DOHH2 (cell line): ENCODE measurements at regions not wholly inside any gene's neighbourhood (a gene's known extent, or its start where the extent isn't known, plus 50 kb on each side); places are given as distances from the start of the nearest gene placed in this dataset.

Experiments
- H3F3A ChIP-seq: fragments of 200-600 bp; sonication (generic), shearing (Covaris generic); 2 replicates; pipeline ENCODE4 v1.6.0; 2016; ENCODE audit warnings: antibody characterized with exemption, mild to moderate bottlenecking; ENCODE audit not compliant: control insufficient read depth, insufficient read depth
- H3K27ac ChIP-seq: fragments of 200-600 bp; sonication (generic); 2 replicates; pipeline ENCODE4 v1.5.1; 2014; ENCODE audit warnings: low read depth, mild to moderate bottlenecking, low read length, moderate library complexity
- H3K27me3 ChIP-seq: fragments of 200-600 bp; sonication (generic); 2 replicates; pipeline ENCODE4 v1.6.1; 2014; ENCODE audit warnings: mild to moderate bottlenecking, low read length, mixed read lengths; ENCODE audit not compliant: control insufficient read depth
- H3K36me3 ChIP-seq: fragments of 200-600 bp; sonication (generic); 2 replicates; pipeline ENCODE4 v1.6.1; 2014; ENCODE audit warnings: mild to moderate bottlenecking, low read length, moderate library complexity, mixed read lengths; ENCODE audit not compliant: control insufficient read depth
- H3K4me1 ChIP-seq: fragments of 200-600 bp; sonication (generic); 2 replicates; pipeline ENCODE4 v1.6.1; 2014; ENCODE audit warnings: mild to moderate bottlenecking, low read length, mixed read lengths; ENCODE audit not compliant: control insufficient read depth
- H3K4me2 ChIP-seq: fragments of 200-600 bp; sonication (generic); 2 replicates; pipeline ENCODE4 v1.6.0; 2014; ENCODE audit warnings: mild to moderate bottlenecking, low read length, moderate library complexity
- H3K4me3 ChIP-seq: fragments of 200-600 bp; sonication (generic); 2 replicates; pipeline ENCODE4 v1.5.1; 2014; ENCODE audit warnings: mild to moderate bottlenecking, low read length, mixed read lengths
- H3K79me2 ChIP-seq: fragments of 200-600 bp; sonication (generic); 2 replicates; pipeline ENCODE4 v1.6.1; 2014; ENCODE audit warnings: mild to moderate bottlenecking, low read length, mixed read lengths; ENCODE audit not compliant: control insufficient read depth
- H3K9me2 ChIP-seq: fragments of 200-600 bp; sonication (generic); replicated peaks from 2 replicates; pipeline ENCODE4 v1.6.1; 2014; ENCODE audit warnings: mild to moderate bottlenecking, low read length, mixed read lengths; ENCODE audit not compliant: control insufficient read depth
- H3K9me3 ChIP-seq: fragments of 200-600 bp; sonication (generic); 2 replicates; pipeline ENCODE4 v1.6.1; 2014; ENCODE audit warnings: antibody characterized with exemption, low read length, mixed read lengths; ENCODE audit not compliant: control insufficient read depth, insufficient read depth
- H4K20me1 ChIP-seq: fragments of 200-600 bp; sonication (generic); 2 replicates; pipeline ENCODE4 v1.6.0; 2014; ENCODE audit warnings: low read depth, mild to moderate bottlenecking, antibody characterized with exemption, low read length, moderate library complexity; ENCODE audit not compliant: control insufficient read depth, insufficient read depth
- EZH2phosphoT487 ChIP-seq: fragments of 200-600 bp; sonication (generic); IDR thresholded peaks from 2 replicates; pipeline ENCODE4 v1.6.1; 2017; ENCODE audit warnings: borderline replicate concordance, mild to moderate bottlenecking, antibody characterized with exemption, low read length, moderate library complexity, mixed read lengths
- TF ChIP-seq, protein P1 (sequence below): fragments of 200-600 bp; sonication (generic); IDR thresholded peaks from one replicate; pipeline ENCODE4 v1.5.1; 2014; ENCODE audit warnings: antibody characterized with exemption, mild to moderate bottlenecking, low read depth, low read length; ENCODE audit not compliant: poor library complexity, severe bottlenecking

DNA sequence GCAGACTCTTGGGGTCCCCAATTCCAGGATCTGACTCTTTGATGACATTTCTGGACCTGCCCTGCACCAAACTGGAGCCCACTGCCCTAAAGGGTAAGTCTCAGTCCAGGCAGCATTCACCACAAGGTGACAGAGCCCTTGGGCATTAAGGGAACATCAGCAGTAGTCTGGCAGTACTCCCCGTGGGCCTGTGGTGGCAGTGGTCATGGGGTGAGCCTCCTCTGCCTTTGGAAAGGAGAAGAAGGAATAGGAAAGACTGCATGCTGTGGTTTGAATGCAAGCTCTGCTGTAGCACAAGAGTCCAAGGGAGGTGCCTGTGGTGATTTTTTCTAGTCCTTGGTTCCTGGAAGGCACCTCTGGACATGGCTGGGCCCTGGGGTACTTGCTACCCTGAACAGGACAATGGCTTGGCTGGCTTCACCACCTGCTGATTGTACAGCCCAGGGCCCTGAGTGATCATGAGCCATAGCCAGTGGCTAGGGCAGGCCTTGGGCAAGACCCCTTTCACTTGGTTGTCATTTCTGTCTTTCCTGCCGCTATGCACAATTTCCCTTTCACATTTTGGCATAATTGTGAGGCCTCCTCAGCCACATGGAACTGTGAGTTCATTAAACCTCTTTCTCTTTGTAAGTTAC, 160.7 kb upstream of the GRIA4 start:
- no peak overlapping the region for H3K4me3 ChIP-seq
- H3K36me3 ChIP-seq: no peaks in the 10 kb centered on the region
- H3F3A ChIP-seq: no peaks in the 10 kb centered on the region
- H3K79me2 ChIP-seq: no peaks in the 10 kb centered on the region
- no peak overlapping the region for H3K27ac ChIP-seq
- H3K27me3 ChIP-seq: no peaks in the 10 kb centered on the region
- TF ChIP-seq EZH2phosphoT487: no peak
- TF ChIP-seq, protein P1, sequence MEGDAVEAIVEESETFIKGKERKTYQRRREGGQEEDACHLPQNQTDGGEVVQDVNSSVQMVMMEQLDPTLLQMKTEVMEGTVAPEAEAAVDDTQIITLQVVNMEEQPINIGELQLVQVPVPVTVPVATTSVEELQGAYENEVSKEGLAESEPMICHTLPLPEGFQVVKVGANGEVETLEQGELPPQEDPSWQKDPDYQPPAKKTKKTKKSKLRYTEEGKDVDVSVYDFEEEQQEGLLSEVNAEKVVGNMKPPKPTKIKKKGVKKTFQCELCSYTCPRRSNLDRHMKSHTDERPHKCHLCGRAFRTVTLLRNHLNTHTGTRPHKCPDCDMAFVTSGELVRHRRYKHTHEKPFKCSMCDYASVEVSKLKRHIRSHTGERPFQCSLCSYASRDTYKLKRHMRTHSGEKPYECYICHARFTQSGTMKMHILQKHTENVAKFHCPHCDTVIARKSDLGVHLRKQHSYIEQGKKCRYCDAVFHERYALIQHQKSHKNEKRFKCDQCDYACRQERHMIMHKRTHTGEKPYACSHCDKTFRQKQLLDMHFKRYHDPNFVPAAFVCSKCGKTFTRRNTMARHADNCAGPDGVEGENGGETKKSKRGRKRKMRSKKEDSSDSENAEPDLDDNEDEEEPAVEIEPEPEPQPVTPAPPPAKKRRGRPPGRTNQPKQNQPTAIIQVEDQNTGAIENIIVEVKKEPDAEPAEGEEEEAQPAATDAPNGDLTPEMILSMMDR: no peak
- H3K4me1 ChIP-seq: no peaks in the 10 kb centered on the region
- peaks cover 2% of the 10 kb centered on the region; the same call in 1 of the 2 replicates for H3K9me3 ChIP-seq
- H3K9me2 ChIP-seq: no peaks in the 10 kb centered on the region
- no peaks in the 10 kb centered on the region for H4K20me1 ChIP-seq
- no peak overlapping the region for H3K4me2 ChIP-seq

DNA sequence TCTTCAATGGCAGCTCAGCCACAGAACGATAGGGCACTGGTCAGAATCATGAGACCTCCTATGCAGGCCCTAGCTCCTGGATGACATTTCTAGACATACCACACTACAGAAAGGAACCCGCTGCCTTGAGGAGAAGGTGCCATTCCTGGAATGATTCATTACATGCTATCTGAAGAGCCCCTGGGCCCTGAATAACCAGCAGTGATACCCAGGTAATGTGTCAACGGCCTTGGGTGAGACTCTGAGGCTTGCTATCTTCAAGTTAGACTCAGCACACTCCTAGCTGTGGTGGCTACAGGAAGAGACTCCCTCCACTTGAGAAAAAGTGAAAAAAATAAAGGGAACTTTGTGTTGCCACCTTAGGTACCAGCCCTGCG, 161.2 kb upstream of the GRIA4 start:
- no peak for TF ChIP-seq EZH2phosphoT487
- TF ChIP-seq, protein P1: no peak
- no peak overlapping the region for H3K4me3 ChIP-seq
- H3K4me2 ChIP-seq: no peak overlapping the region
- H3K27ac ChIP-seq: no peak overlapping the region
- no peaks in the 10 kb centered on the region for H3K79me2 ChIP-seq
- H3K9me2 ChIP-seq: no peaks in the 10 kb centered on the region
- no peaks in the 10 kb centered on the region for H3K27me3 ChIP-seq
- H3K9me3 ChIP-seq: peaks cover 2% of the 10 kb centered on the region; the same call in 1 of the 2 replicates
- no peaks in the 10 kb centered on the region for H4K20me1 ChIP-seq
- H3K36me3 ChIP-seq: no peaks in the 10 kb centered on the region
- H3F3A ChIP-seq: no peaks in the 10 kb centered on the region
- H3K4me1 ChIP-seq: no peaks in the 10 kb centered on the region

- no peaks in the 10 kb centered on the region for H3K27me3 ChIP-seq
- H3K27ac ChIP-seq: no peak overlapping the region
- H3F3A ChIP-seq: no peaks in the 10 kb centered on the region
- H3K4me1 ChIP-seq: no peaks in the 10 kb centered on the region
- no peak overlapping the region for H3K4me3 ChIP-seq
- H3K79me2 ChIP-seq: no peaks in the 10 kb centered on the region
- no peaks in the 10 kb centered on the region for H4K20me1 ChIP-seq
- H3K9me2 ChIP-seq: no peaks in the 10 kb centered on the region
- no peak overlapping the region for H3K4me2 ChIP-seq
- TF ChIP-seq, protein P1: no peak
- TF ChIP-seq EZH2phosphoT487: no peak
- H3K36me3 ChIP-seq: no peaks in the 10 kb centered on the region
- H3K9me3 ChIP-seq: peaks cover 2% of the 10 kb centered on the region; the same call in 1 of the 2 replicates
These were observed 161.8 kb upstream of the GRIA4 start for GRCh38 chr11:105447936-105448702.
